GM04504 (cell line): ENCODE measurements at regions not wholly inside any gene's neighbourhood (a gene's known extent, or its start where the extent isn't known, plus 50 kb on each side); places are given as distances from the start of the nearest gene placed in this dataset.
"Not testable (repeated sequence)": the region's sequence is repeated elsewhere in the genome, so short reads cannot be mapped to it uniquely, and the experiment has no call there.

Experiments used
- DNase-seq: peaks from one replicate; pipeline ENCODE4 v3.0.0-alpha.2; 2012; ENCODE audit warnings: low read depth

DNA sequence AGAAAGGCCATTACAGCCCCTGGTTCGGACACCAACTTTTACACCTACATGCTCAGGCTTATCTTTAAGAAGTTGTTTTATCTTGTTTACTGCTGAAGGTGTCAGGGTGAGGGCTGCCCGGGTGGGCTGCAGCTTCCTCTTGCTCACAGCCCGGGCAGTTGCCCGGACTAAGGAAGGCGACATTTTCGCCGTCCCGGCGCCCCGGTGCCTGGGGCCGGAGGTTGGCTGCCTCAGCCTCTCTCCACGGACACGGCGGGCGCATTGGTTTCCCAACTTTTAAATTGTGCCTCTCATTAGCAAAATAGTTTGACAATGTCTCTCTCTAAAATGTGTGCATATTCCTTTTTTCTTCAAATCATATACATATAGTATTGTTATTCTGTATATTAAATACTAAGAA lies 198.5 kb downstream of the LRRC70 start:
- DNase-seq, result not testable (repeated sequence)

- DNase-seq, result not testable (repeated sequence)
These were observed 198.0 kb downstream of the LRRC70 start for GRCh38 chr5:62776592-62776991.

DNA sequence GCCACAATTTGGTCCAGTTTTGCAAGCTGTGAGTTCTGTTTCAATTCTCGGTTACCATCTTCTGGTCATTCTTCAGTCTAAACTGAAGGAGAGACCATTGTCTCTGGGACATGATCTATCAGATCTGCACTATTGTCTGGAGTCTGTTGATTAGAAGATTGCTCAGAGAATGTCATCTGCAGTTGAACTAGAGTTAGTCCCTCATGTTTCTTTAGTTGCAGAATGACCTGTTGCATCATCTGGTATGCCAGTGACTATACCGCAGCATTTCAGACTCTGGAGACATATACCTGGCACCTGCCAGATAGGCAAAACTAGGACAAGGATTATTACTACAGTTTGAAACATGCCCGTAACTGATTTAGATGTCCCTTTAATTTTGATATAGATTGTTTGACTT lies 194.8 kb downstream of the LRRC70 start:
- no peak for DNase-seq

- DNase-seq, result no peak
These were observed 192.7 kb downstream of the LRRC70 start for GRCh38 chr5:62771341-62771740.

DNA sequence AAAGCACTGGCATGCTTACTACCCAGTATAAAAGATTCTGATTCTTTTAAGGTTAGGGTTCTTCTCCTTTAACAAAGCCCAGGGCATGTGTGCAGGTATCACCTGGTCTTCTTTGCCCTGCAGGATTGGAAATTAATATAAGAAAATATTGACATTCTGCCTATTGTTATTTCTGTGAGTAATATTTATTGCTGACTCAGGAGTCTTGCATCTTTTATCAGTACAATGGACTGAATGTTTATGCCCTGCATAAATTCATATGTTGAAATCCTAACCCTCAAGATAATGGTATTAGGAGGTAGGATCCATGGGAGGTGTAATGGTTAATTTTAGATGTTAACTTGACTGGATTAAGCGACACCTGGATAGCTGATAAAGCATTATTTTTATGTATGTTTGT lies 189.0 kb downstream of the LRRC70 start:
- no peak for DNase-seq

DNA sequence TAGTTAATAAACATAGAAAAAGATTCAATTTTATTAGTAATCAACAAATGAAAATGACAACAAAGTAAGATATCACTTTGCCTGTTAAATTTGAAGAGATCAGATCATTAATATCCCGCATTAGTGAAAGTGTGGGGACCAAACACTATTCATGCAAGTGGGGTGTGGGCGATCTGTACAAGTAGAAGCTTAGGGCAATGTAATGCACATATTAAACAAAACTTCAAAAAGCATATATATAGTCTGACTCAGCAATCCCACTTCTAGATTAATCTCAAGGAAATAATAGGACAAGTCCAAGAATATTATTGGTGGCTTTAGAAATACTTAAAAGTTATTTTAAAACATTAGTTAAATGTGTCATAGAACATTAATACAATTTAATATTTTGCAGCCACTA lies 188.5 kb downstream of the LRRC70 start:
- no peak for DNase-seq

- DNase-seq, result no peak
These were observed 183.9 kb downstream of the LRRC70 start for GRCh38 chr5:62762503-62762902.

GRCh38 chr5:62757686-62758085 lies 179.1 kb downstream of the LRRC70 start:
- DNase-seq, result not testable (repeated sequence)

GRCh38 chr5:62752998-62753367 lies 174.4 kb downstream of the LRRC70 start:
- DNase-seq, result not testable (repeated sequence)

DNA sequence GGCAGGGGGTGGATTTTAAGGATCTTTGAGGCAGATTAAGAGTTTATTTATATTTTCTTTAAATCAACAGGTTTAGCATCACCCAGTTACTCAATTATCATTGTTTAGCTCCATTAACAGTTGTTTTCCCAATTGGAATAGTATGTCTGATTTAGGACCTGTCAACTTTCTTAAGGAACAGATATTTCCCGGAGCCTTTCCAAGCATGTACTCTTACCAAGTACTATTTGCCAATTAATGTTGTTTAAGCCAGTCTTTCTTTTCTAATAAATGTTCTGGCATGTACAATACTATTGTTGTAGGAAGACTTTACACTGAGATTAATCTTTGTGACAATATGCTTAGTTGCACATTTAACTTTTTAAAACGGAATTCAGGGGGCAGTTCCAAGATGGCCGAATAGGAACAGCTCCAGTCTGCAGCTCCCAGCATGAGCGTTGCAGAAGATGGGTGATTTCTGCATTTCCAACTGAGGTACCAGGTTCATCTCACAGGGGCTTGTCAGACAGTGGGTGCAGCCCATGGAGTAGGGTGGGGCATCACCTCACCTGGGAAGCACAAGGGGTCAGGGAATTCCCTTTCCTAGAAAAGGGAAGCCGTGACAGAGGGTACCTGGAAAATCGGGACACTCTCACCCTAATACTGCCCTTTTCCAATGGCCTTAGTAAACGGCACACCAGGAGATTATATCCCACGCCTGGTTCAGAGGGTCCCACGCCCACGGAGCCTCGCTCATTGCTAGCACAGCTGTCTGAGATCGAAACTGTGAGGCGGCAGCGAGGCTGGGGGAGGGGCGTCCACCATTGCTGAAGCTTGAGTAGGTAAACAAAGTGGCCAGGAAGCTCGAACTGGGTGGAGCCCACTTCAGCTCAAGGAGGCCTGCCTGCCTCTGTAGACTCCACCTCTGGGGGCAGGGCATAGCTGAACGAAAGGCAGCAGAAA lies 173.7 kb downstream of the LRRC70 start:
- DNase-seq, result not testable (repeated sequence)

GRCh38 chr5:62742207-62742606 lies 163.6 kb downstream of the LRRC70 start:
- no peak for DNase-seq

DNA sequence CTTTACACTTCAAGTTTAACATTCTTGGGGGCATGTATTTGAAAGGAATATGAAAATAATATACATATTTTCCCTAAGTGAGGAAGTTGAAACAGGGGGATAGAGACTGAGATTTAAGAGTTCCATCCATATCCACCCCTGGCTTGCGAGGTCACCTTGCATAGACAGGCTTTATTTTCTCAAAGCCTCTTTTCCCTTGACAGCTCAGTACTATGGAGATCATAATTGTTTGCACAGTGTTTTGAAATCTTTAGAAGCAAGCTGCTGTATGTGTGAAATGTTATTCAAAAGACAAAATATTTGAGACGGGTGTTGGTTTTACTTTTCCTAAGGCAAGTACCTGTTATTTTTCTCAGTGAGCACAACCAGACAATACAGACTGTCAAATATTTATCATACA lies 163.1 kb downstream of the LRRC70 start:
- DNase-seq, result no peak

DNA sequence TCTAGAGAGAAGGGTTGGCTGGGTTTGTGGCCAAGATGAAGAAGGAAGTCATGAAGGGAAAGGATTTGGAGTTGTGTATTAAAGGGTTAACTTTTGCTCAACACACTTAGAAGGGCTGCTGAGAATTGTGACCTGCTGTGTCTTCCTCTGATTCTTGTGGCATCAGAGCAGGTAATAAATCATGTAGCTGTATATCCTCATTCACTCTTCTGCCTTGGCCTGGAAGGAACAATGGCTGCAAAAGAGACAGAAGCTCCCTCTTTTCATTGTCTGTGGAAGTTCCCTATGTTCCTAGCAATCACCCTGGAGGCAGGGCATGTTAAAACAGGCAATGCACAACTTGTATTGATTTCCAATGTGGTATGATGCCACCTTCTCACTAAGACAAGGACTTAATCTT lies 159.1 kb downstream of the LRRC70 start:
- DNase-seq, result no peak

- no peak for DNase-seq
These were observed 154.1 kb downstream of the LRRC70 start for GRCh38 chr5:62732677-62733121.

GRCh38 chr5:62731022-62731421 lies 152.4 kb downstream of the LRRC70 start:
- no peak for DNase-seq

- DNase-seq, result no peak
These were observed 151.1 kb downstream of the LRRC70 start for GRCh38 chr5:62729675-62730074.

GRCh38 chr5:62727861-62728260 lies 149.2 kb downstream of the LRRC70 start:
- no peak for DNase-seq

DNA sequence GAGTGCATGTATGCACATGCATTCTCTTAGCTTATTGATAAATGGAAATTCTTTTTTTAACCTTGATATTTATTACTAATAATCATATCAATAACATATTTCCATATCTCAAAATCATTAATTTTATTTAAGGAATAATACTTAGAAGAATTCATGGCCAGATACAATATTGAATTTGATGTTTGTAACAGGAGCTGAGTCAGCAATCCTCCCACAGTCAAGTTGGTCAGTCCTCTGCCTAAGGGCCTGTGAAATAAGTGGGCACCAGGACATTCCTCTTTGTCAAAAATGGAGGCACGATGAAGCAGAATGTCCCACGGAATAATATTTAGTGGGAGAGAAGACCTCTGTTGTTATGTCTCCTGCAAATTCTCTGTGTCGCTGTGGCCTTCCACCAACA lies 148.6 kb downstream of the LRRC70 start:
- DNase-seq, result no peak

GRCh38 chr5:62722360-62722759 lies 143.7 kb downstream of the LRRC70 start:
- DNase-seq, result no peak

DNA sequence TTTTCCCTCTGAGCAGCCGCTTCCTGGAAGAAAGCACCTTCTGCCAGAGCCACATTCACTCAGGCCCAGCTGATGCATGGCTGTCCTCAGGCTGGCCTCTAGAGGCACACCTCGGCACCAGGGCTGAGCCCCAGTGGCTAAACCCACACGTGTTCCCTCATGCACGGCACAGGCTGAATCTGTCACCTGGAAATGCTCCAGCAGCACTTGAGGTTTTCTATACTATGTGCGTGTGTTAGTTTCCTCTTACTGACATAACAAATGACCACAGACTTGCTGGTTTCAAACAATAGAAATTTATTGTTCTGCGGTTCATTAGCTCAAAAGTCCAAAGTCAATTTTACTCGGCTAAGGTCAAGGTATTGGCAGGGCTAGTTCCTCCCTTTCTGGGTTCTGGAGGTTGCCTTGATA lies 141.4 kb downstream of the LRRC70 start:
- no peak for DNase-seq

GRCh38 chr5:62719061-62719720 lies 140.6 kb downstream of the LRRC70 start:
- no peak for DNase-seq

DNA sequence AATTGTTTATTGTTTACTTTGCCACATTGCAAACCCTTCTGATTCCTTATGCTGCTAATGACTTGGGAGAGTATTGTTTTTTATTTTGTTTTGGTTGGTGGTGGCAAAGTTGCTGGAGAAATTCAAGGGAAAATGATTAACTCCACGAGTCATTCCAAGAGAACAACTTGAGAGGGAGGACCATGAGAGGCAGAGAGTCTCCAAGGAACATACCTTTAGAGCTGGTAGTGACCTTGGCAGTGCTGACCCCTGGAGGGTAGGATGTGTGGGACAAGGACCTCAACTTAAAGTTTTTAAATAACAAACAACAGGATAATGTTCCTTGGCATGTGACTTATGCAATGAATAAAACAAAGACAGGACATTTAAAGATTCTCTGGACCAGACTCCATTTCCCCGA lies 139.7 kb downstream of the LRRC70 start:
- no peak for DNase-seq

DNA sequence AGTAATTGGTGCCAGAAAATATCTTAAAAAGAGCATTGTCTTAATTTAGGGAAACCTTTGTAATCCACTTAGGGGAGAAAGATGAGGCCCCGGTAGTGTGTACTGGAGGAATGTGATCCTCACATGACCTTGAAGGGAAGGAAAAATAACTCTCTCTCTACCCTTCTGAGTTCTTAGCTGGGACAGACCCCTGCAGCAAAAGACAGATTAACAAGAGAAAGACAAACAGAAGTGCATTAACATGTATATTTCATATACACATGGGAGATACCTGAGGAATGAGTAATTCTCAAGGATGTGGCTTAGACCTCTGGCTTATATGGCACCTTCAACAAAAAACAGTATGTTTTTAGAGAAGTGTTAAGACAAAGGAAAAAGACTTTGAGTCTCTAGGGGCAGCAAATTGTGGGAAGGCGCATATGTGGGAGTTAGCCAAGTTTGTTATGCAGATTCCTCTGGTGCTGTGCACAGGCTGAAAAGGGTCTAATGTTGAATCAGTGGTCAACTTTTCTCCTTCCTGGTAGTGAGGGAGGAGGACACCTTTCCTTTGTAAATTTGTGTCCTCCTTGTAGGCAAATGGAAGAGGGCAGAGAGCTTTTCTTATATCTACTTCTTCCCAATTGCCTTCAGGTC lies 138.8 kb downstream of the LRRC70 start:
- DNase-seq, result no peak
